Liver (tissue), 8 donors: ENCODE measurements at regions not wholly inside any gene's neighbourhood (a gene's known extent, or its start where the extent isn't known, plus 50 kb on each side); places are given as distances from the start of the nearest gene placed in this dataset.

Source experiments
- DNase-seq: peaks from one replicate; pipeline ENCODE4 v3.0.0-alpha.2; 2017; ENCODE audit warnings: low spot score
- H3K27ac ChIP-seq, 2 donors: one replicate each; pipeline ENCODE4 v1.7.0; 2013; ENCODE audit warnings: inconsistent platforms in 2 of 2, low read length in 2 of 2, control low read depth in 1 of 2, low read depth in 1 of 2, mild to moderate bottlenecking in 1 of 2
- H3K27me3 ChIP-seq, 4 donors: one replicate each; pipeline versions ENCODE4 v1.6.1 to v1.7.0; 2013; ENCODE audit warnings: low read length in 3 of 4, inconsistent platforms in 1 of 4, mild to moderate bottlenecking in 1 of 4, moderate library complexity in 1 of 4; ENCODE audit not compliant: control insufficient read depth in 4 of 4, insufficient read depth in 4 of 4
- H3K36me3 ChIP-seq, 4 donors: one replicate each; pipeline versions ENCODE4 v1.6.1 to v1.7.0; 2013; ENCODE audit warnings: low read length in 3 of 4, mild to moderate bottlenecking in 3 of 4, low read depth in 1 of 4, moderate library complexity in 1 of 4; ENCODE audit not compliant: control insufficient read depth in 4 of 4, insufficient read depth in 3 of 4
- H3K4me1 ChIP-seq, 4 donors: one replicate each; pipeline versions ENCODE4 v1.6.1 to v1.7.0; 2013; ENCODE audit warnings: low read length in 3 of 4, mild to moderate bottlenecking in 3 of 4, moderate library complexity in 1 of 4; ENCODE audit not compliant: control insufficient read depth in 4 of 4, insufficient read depth in 4 of 4
- H3K4me3 ChIP-seq, 3 donors: one replicate each; pipeline versions ENCODE4 v1.6.1 to v1.7.0; 2013; ENCODE audit warnings: low read length in 3 of 3, control low read depth in 1 of 3, low read depth in 1 of 3, mild to moderate bottlenecking in 1 of 3
- H3K9ac ChIP-seq, 2 donors: one replicate each; pipeline ENCODE4 v1.7.0; 2013; ENCODE audit warnings: low read length in 2 of 2, mild to moderate bottlenecking in 2 of 2, moderate library complexity in 2 of 2, control low read depth in 1 of 2, low read depth in 1 of 2
- H3K9me3 ChIP-seq, 4 donors: one replicate each; pipeline versions ENCODE4 v1.6.1 to v1.7.0; 2013; ENCODE audit warnings: low read length in 3 of 4; ENCODE audit not compliant: control insufficient read depth in 4 of 4
- EGR1 ChIP-seq, 2 donors: IDR thresholded peaks; 2 replicates each; pipeline ENCODE4 v1.6.1; 2016 to 2018; ENCODE audit warnings: antibody characterized with exemption in 2 of 2, low read depth in 2 of 2
- FOXA1 ChIP-seq: IDR thresholded peaks from 2 replicates; pipeline ENCODE4 v1.6.1; 2016; ENCODE audit warnings: antibody characterized with exemption
- FOXA2 ChIP-seq: IDR thresholded peaks from 2 replicates; pipeline ENCODE4 v1.6.1; 2016; ENCODE audit warnings: antibody characterized with exemption
- GABPA ChIP-seq, 2 donors: IDR thresholded peaks in 1 of 2; conservative IDR thresholded peaks in 1 of 2; 2 replicates each; pipeline ENCODE4 v1.6.1; 2016; ENCODE audit warnings: antibody characterized with exemption in 2 of 2, mild to moderate bottlenecking in 1 of 2, moderate library complexity in 1 of 2
- JUND ChIP-seq, 2 donors: IDR thresholded peaks; 2 replicates each; pipeline ENCODE4 v1.6.1; 2016; ENCODE audit warnings: antibody characterized with exemption in 2 of 2
- NR2F2 ChIP-seq: IDR thresholded peaks from 2 replicates; pipeline ENCODE4 v1.6.1; 2016; ENCODE audit warnings: antibody characterized with exemption
- RAD21 ChIP-seq, 2 donors: IDR thresholded peaks; 2 replicates each; pipeline ENCODE4 v1.6.1; 2016; ENCODE audit warnings: antibody characterized with exemption in 2 of 2, mild to moderate bottlenecking in 2 of 2
- TAF1 ChIP-seq: conservative IDR thresholded peaks from 2 replicates; pipeline ENCODE4 v1.6.1; 2016; ENCODE audit warnings: antibody characterized with exemption, mild to moderate bottlenecking
- YY1 ChIP-seq: IDR thresholded peaks from 2 replicates; pipeline ENCODE4 v1.6.1; 2016; ENCODE audit warnings: antibody characterized with exemption, mild to moderate bottlenecking
- WGBS: extraction: QIAGEN DNeasy Blood & Tissue Kit; methylation state at CpG from one replicate; pipeline ENCODE4 v1.1.7; 2013; 5-methylcytosine and 5-hydroxymethylcytosine counted together
- TF ChIP-seq, protein P1 (sequence below): IDR thresholded peaks from 2 replicates; pipeline ENCODE4 v1.6.1; 2016; ENCODE audit warnings: antibody characterized with exemption
- TF ChIP-seq, protein P2 (sequence below): fragments of 150-350 bp; IDR thresholded peaks from 2 replicates; pipeline ENCODE4 v1.5.1; 2017; ENCODE audit warnings: improper control_type of control experiment, low read depth, low read length; ENCODE audit not compliant: missing input control
- TF ChIP-seq, protein P3 (sequence below): IDR thresholded peaks from 2 replicates; pipeline ENCODE4 v1.6.1; 2016; ENCODE audit warnings: antibody characterized with exemption, mild to moderate bottlenecking
- TF ChIP-seq, protein P4 (sequence below): IDR thresholded peaks from 2 replicates; pipeline ENCODE4 v1.6.1; 2016; ENCODE audit warnings: antibody characterized with exemption
- TF ChIP-seq, protein P5 (sequence below): IDR thresholded peaks from 2 replicates; pipeline ENCODE4 v1.6.1; 2016; ENCODE audit warnings: antibody characterized with exemption
- donor health status: healthy.
- donor health status: healthy.
- donor health status: healthy.
- donor health status: healthy.
- donor health status: healthy.

DNA sequence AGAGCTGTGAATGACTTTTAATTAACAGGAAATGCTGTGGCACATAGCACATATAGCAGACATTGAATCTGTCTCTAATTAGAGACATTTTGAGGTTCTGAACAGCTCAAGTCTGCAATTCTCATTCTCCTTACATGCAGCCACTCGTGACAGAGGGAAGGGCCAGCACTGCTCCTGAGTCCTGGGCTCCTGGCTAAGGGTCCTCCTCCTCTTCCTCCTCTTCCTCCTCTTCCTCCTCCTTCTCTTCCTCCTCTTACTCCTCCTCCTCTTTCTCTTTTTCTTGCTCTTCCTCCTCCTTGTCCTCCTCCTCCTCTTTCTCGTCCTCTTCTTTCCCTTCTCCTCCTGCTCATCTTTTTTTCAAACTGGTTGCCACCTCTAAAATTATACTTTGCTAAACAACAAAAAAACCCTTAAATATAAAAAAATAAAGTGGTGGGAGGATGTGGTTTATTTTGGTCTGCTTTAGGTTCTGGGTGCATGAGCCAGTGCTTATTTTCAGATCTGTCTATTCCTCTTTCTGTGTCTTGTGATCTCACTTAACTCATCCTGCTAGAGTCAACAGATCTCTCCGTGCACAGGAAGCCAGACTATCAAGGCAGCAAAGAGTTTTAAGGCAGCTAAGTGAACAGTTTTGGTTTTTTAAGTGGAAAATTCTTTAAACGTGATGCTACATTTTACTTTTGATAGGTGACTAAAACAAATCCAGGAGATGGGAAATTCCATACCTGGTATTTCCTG lies 159.3 kb downstream of the CD83 start (continued):
- TF ChIP-seq, protein P1, sequence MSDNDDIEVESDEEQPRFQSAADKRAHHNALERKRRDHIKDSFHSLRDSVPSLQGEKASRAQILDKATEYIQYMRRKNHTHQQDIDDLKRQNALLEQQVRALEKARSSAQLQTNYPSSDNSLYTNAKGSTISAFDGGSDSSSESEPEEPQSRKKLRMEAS, result no peak
- no peak for TF ChIP-seq FOXA1

DNA sequence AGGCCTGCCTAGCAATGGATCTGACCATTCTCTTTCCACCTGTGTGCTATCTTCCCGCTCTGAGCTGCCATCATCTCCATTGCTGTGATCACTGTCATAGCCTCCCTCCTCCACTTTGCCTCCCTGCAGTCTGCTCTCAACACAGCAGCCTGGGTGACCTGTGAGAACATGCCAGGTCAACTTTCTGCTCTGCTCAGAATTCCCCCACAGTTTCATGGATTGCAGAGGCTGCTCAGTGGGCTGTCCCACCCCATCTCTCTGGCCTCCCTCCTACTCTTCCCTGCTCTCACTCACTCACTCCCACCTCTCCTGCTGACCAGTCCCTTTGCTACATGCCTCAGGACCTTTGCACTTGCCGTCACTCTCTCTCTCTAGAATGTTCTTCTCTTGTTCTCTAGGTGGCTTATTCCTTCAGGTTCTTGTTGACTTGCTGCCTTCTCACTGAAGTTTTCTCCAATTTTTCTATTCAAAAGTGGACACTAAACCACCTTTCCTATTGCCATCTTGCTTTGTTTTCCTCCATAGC lies 159.9 kb downstream of the CD83 start:
- TF ChIP-seq YY1, result no peak
- TF ChIP-seq, protein P2, sequence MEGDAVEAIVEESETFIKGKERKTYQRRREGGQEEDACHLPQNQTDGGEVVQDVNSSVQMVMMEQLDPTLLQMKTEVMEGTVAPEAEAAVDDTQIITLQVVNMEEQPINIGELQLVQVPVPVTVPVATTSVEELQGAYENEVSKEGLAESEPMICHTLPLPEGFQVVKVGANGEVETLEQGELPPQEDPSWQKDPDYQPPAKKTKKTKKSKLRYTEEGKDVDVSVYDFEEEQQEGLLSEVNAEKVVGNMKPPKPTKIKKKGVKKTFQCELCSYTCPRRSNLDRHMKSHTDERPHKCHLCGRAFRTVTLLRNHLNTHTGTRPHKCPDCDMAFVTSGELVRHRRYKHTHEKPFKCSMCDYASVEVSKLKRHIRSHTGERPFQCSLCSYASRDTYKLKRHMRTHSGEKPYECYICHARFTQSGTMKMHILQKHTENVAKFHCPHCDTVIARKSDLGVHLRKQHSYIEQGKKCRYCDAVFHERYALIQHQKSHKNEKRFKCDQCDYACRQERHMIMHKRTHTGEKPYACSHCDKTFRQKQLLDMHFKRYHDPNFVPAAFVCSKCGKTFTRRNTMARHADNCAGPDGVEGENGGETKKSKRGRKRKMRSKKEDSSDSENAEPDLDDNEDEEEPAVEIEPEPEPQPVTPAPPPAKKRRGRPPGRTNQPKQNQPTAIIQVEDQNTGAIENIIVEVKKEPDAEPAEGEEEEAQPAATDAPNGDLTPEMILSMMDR, result no peak
- TF ChIP-seq JUND (IDR thresholded peaks at IDR 0.05), result no peak
- TF ChIP-seq EGR1 (IDR thresholded peaks at IDR 0.05; ENCODE audit: low read depth in 2 of 2), result no peak
- TF ChIP-seq, protein P3, sequence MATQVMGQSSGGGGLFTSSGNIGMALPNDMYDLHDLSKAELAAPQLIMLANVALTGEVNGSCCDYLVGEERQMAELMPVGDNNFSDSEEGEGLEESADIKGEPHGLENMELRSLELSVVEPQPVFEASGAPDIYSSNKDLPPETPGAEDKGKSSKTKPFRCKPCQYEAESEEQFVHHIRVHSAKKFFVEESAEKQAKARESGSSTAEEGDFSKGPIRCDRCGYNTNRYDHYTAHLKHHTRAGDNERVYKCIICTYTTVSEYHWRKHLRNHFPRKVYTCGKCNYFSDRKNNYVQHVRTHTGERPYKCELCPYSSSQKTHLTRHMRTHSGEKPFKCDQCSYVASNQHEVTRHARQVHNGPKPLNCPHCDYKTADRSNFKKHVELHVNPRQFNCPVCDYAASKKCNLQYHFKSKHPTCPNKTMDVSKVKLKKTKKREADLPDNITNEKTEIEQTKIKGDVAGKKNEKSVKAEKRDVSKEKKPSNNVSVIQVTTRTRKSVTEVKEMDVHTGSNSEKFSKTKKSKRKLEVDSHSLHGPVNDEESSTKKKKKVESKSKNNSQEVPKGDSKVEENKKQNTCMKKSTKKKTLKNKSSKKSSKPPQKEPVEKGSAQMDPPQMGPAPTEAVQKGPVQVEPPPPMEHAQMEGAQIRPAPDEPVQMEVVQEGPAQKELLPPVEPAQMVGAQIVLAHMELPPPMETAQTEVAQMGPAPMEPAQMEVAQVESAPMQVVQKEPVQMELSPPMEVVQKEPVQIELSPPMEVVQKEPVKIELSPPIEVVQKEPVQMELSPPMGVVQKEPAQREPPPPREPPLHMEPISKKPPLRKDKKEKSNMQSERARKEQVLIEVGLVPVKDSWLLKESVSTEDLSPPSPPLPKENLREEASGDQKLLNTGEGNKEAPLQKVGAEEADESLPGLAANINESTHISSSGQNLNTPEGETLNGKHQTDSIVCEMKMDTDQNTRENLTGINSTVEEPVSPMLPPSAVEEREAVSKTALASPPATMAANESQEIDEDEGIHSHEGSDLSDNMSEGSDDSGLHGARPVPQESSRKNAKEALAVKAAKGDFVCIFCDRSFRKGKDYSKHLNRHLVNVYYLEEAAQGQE, result no peak
- no peak for TF ChIP-seq FOXA2
- TF ChIP-seq TAF1, result no peak
- TF ChIP-seq GABPA (IDR thresholded peaks at IDR 0.05 in 1 of 2, conservative IDR thresholded peaks at IDR 0.05 in 1 of 2), result no peak
- no peak for TF ChIP-seq FOXA1
- WGBS, result 98% methylated on average over 2 of the region's 2 CpGs
- Histone ChIP-seq H3K9me3 (peaks cover 0 to 4% (median under 1%) of the 10 kb centered on the region in 4 donors), H3K27me3 (no peaks in the 10 kb centered on the region), H3K36me3 (no peaks in the 10 kb centered on the region), H3K4me1 (no peaks in the 10 kb centered on the region), H3K9ac (no peak overlapping the region), H3K4me3 (no peak overlapping the region), H3K27ac (no peak overlapping the region)
- no peak for DNase-seq

DNA sequence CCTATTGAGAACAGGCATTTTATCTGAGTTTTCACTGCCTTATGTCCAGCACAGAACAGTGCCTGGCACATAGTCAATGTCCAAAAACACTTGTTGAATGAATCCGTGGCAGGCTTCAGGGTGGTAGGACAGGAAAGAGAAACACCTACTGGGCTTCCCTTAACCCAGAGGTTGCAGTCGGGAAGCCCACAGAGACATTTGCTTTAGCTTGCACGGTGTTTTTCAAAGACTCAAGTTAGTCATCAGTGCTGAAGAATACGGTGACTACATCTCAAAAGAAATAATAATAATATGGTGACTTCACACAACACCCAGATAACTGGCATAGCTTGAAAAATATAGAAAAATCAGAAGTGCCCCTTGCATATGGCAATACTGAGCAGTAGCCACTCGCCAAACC lies 160.4 kb downstream of the CD83 start:
- Histone ChIP-seq H3K9me3 (no peaks in the 10 kb centered on the region), H3K4me3 (no peak overlapping the region), H3K4me1 (peaks cover 0 to 2% (median under 1%) of the 10 kb centered on the region in 4 donors), H3K36me3 (no peaks in the 10 kb centered on the region), H3K9ac (no peak overlapping the region), H3K27ac (no peak overlapping the region), H3K27me3 (no peaks in the 10 kb centered on the region)
- no peak for DNase-seq
- WGBS, result 90% methylated on average over 5 of the region's 5 CpGs
- TF ChIP-seq NR2F2 (no peak), GABPA (IDR thresholded peaks at IDR 0.05 in 1 of 2, conservative IDR thresholded peaks at IDR 0.05 in 1 of 2) (no peak), JUND (IDR thresholded peaks at IDR 0.05) (no peak), EGR1 (IDR thresholded peaks at IDR 0.05; ENCODE audit: low read depth in 2 of 2) (no peak), RAD21 (IDR thresholded peaks at IDR 0.05) (no peak), YY1 (no peak)
- TF ChIP-seq, protein P2, result no peak
- TF ChIP-seq, protein P4, sequence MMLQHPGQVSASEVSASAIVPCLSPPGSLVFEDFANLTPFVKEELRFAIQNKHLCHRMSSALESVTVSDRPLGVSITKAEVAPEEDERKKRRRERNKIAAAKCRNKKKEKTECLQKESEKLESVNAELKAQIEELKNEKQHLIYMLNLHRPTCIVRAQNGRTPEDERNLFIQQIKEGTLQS, result no peak
- TF ChIP-seq, protein P3, result no peak
- TF ChIP-seq, protein P5, sequence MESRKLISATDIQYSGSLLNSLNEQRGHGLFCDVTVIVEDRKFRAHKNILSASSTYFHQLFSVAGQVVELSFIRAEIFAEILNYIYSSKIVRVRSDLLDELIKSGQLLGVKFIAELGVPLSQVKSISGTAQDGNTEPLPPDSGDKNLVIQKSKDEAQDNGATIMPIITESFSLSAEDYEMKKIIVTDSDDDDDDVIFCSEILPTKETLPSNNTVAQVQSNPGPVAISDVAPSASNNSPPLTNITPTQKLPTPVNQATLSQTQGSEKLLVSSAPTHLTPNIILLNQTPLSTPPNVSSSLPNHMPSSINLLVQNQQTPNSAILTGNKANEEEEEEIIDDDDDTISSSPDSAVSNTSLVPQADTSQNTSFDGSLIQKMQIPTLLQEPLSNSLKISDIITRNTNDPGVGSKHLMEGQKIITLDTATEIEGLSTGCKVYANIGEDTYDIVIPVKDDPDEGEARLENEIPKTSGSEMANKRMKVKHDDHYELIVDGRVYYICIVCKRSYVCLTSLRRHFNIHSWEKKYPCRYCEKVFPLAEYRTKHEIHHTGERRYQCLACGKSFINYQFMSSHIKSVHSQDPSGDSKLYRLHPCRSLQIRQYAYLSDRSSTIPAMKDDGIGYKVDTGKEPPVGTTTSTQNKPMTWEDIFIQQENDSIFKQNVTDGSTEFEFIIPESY, result no peak
